ENCODE measurements at regions not wholly inside any gene's neighbourhood (a gene's known extent, or its start where the extent isn't known, plus 50 kb on each side); places are given as distances from the start of the nearest gene placed in this dataset.

DNA sequence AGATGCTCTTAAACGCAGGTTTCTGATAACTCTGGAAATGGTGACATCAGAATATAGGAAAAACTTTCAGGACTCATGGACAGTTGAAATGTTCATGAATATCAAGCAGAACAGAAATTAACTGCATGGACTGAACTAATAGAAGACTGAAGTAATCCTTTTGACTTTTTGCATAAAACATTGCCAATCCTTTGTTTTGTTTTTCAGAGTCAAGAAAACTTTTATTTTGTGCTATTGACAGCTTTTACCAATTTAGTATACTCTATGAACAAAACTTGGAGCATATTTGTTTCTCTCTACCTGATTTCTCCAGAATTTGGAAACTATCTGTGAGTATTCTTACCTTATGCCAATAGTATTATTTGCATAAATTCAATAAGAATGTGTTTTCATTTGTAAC lies 61.2 kb upstream of the HMX1 start:
- 73 to 94% methylated on average over 1 of the region's 1 CpG for WGBS, 2 donors
- no peaks in the 10 kb centered on the region for H3K4me1 ChIP-seq
- no peaks in the 10 kb centered on the region for H3K27me3 ChIP-seq
- intact Hi-C loops (cut with DNase I), result no loop called here
- H3K4me3 ChIP-seq, result no peak overlapping the region
- H3K9me3 ChIP-seq, result peaks cover 0 to 3% (median 0%) of the 10 kb centered on the region in 3 donors
- no peak overlapping the region for H3K27ac ChIP-seq
- TF ChIP-seq POLR2A (IDR thresholded peaks at IDR 0.05), result no peak
- TF ChIP-seq, protein P1, sequence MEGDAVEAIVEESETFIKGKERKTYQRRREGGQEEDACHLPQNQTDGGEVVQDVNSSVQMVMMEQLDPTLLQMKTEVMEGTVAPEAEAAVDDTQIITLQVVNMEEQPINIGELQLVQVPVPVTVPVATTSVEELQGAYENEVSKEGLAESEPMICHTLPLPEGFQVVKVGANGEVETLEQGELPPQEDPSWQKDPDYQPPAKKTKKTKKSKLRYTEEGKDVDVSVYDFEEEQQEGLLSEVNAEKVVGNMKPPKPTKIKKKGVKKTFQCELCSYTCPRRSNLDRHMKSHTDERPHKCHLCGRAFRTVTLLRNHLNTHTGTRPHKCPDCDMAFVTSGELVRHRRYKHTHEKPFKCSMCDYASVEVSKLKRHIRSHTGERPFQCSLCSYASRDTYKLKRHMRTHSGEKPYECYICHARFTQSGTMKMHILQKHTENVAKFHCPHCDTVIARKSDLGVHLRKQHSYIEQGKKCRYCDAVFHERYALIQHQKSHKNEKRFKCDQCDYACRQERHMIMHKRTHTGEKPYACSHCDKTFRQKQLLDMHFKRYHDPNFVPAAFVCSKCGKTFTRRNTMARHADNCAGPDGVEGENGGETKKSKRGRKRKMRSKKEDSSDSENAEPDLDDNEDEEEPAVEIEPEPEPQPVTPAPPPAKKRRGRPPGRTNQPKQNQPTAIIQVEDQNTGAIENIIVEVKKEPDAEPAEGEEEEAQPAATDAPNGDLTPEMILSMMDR (IDR thresholded peaks at IDR 0.05), result no peak
- H3K36me3 ChIP-seq, result no peaks in the 10 kb centered on the region
- DNase-seq, result no peak

DNA sequence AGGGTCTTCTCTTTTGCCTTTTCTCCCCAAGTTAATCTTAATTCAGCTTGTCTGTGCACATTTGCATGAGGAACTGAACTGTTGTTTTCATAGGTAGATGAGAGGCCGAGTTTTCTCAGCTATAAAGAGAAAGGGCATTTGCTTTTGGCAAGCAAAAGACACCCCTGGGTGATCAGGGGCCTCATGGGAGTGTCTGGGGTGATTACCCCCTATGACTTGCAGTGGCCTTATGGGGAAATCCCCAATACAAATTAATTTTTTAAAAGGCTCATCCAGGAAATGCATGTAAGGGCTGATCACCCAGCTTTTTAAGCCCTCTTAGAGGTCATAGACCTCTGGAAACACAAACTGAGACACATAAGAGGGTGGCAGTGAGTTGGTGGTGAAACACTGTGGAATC lies 56.4 kb upstream of the HMX1 start:
- H3K9me3 ChIP-seq, result peaks cover 0 to under 1% (median 0%) of the 10 kb centered on the region in 3 donors
- WGBS, 2 donors, result 0 to 50% methylated on average over 1 of the region's 1 CpG

DNA sequence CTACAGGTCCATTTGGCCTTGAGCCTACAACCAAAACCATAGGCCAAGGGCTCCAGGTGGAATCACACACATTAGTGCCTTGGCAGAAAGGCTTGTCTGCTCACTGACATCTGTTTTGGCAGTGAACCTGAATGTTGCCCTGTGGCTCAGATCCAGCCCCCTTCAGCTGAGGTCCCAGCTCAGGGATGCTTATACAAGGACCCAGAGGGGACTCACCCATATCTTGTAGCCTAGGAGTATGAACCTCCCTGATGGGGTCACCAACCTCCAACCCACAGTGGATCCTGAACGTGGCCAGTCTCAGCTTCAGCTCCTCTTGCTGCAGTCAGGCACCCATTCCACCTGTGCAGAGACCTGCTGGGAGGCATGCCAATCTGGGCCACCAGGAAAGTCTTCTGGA lies 50.8 kb upstream of the HMX1 start:
- Histone ChIP-seq H3K4me3 (no peak overlapping the region), H3K27ac (no peak overlapping the region), H3K4me1 (no peaks in the 10 kb centered on the region), H3K9me3 (peaks cover 0 to 5% (median 0%) of the 10 kb centered on the region in 3 donors), H3K27me3 (peaks cover 0 to 42% (median 0%) of the 10 kb centered on the region in 4 donors), H3K36me3 (no peaks in the 10 kb centered on the region)
- intact Hi-C loops (cut with DNase I), result no loop called here
- WGBS, 2 donors, result 17 to 60% methylated on average over 1 of the region's 1 CpG
- no peak for DNase-seq
- TF ChIP-seq, protein P1 (IDR thresholded peaks at IDR 0.05), result no peak
- no peak for TF ChIP-seq POLR2A (IDR thresholded peaks at IDR 0.05)

More for the DNA sequence above, 56.4 kb upstream of the HMX1 start:
- TF ChIP-seq, protein P1 (IDR thresholded peaks at IDR 0.05), result no peak
- TF ChIP-seq POLR2A (IDR thresholded peaks at IDR 0.05), result no peak
- Histone ChIP-seq H3K4me1 (no peaks in the 10 kb centered on the region), H3K36me3 (no peaks in the 10 kb centered on the region), H3K4me3 (no peak overlapping the region), H3K27ac (no peak overlapping the region), H3K27me3 (no peaks in the 10 kb centered on the region)
- intact Hi-C loops (cut with DNase I), result no loop called here
- no peak for DNase-seq

DNA sequence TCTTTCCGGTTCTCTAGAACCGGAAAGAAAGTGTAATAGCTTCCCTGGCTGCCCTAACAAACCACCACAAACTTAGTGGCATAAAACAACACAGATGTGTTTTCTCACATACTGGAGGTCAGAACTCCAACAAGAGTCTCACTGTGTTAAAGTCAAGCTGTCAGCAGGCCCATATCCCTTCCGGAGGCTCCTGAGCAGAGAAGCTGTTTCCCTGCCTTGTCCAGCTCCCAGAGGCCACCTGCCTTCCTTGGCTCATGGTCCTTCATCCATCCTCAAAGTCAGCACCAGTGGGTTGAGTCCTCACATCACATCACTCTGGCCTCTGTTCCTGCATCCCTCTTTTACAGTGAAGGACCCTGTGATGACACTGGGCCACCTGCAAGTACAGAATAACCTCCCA lies 49.8 kb upstream of the HMX1 start:
- no peak for TF ChIP-seq POLR2A (IDR thresholded peaks at IDR 0.05)
- TF ChIP-seq, protein P1 (IDR thresholded peaks at IDR 0.05), result no peak
- Histone ChIP-seq H3K4me1 (no peaks in the 10 kb centered on the region), H3K36me3 (no peaks in the 10 kb centered on the region), H3K27me3 (peaks cover 0 to 51% (median 0%) of the 10 kb centered on the region in 4 donors), H3K9me3 (peaks cover 0 to 5% (median 0%) of the 10 kb centered on the region in 3 donors), H3K27ac (no peak overlapping the region), H3K4me3 (no peak overlapping the region)
- intact Hi-C loops (cut with DNase I), result no loop called here
- 63 to 72% methylated on average over 3 of the region's 3 CpGs for WGBS, 2 donors
- no peak for DNase-seq

Small RNAs in the stretch of these regions (small RNA-seq; reads per million reads assigned to genes)
- gene SNRPCP16, result 0 reads per million in 4 donors

Measured in esophagus squamous epithelium (tissue), 5 donors.